Fibroblast of skin of right biceps (primary cell): ENCODE measurements at regions not wholly inside any gene's neighbourhood (a gene's known extent, or its start where the extent isn't known, plus 50 kb on each side); places are given as distances from the start of the nearest gene placed in this dataset.

ENCODE experiments used
- DNase-seq: peaks from one replicate; pipeline ENCODE4 v3.0.0-alpha.2; 2013

GRCh38 chr1:83015163-83015562 is 983.8 kb downstream of the TTLL7 start:
- no peak for DNase-seq

- peak; percentile 42 for DNase-seq
Observed at GRCh38 chr1:83012950-83013349, 986.0 kb downstream of the TTLL7 start.

- DNase-seq = no peak
Observed at GRCh38 chr1:83011265-83011664, 987.7 kb downstream of the TTLL7 start.

GRCh38 chr1:83006271-83006670 is 992.7 kb downstream of the TTLL7 start:
- DNase-seq = no peak

GRCh38 chr1:83000286-83000685 is 998.6 kb downstream of the TTLL7 start:
- peak; percentile 60 for DNase-seq

- DNase-seq = peak; percentile 63
Observed at GRCh38 chr1:82995951-82996350, 1003.0 kb downstream of the TTLL7 start.

GRCh38 chr1:82994616-82995263 is 1004.2 kb downstream of the TTLL7 start:
- peak; percentile 81 for DNase-seq

GRCh38 chr1:82991569-82991968 is 1007.4 kb downstream of the TTLL7 start:
- DNase-seq = peak; percentile 29

GRCh38 chr1:82979593-82980236 is 1019.2 kb downstream of the TTLL7 start:
- DNase-seq = no peak

GRCh38 chr1:82978461-82979324 is 1020.2 kb downstream of the TTLL7 start:
- DNase-seq = no peak

GRCh38 chr1:82972841-82973553 is 1025.9 kb downstream of the TTLL7 start:
- DNase-seq = no peak

- DNase-seq = no peak
Observed at GRCh38 chr1:82969340-82969739, 1029.6 kb downstream of the TTLL7 start.

- no peak for DNase-seq
Observed at GRCh38 chr1:82962658-82963057, 1036.3 kb downstream of the TTLL7 start.

- DNase-seq = no peak
Observed at GRCh38 chr1:82950606-82951200, 1048.2 kb downstream of the TTLL7 start.

GRCh38 chr1:82948386-82948785 is 1050.5 kb downstream of the TTLL7 start:
- DNase-seq = no peak

GRCh38 chr1:82947278-82947677 is 1051.7 kb downstream of the TTLL7 start:
- DNase-seq = peak; percentile 59

- no peak for DNase-seq
Observed at GRCh38 chr1:82946096-82946605, 1052.8 kb downstream of the TTLL7 start.

- DNase-seq = no peak
Observed at GRCh38 chr1:82944822-82945221, 1054.1 kb downstream of the TTLL7 start.

GRCh38 chr1:82934074-82934473 is 1064.9 kb downstream of the TTLL7 start:
- DNase-seq = no peak

- no peak for DNase-seq
Observed at GRCh38 chr1:82932727-82933126, 1066.2 kb downstream of the TTLL7 start.

GRCh38 chr1:82932207-82932606 is 1066.7 kb downstream of the TTLL7 start:
- DNase-seq = no peak

GRCh38 chr1:82931006-82931405 is 1067.9 kb downstream of the TTLL7 start:
- no peak for DNase-seq

- DNase-seq = no peak
Observed at GRCh38 chr1:82927753-82928152, 1071.2 kb downstream of the TTLL7 start.
